ENCODE measurements at regions not wholly inside any gene's neighbourhood (a gene's known extent, or its start where the extent isn't known, plus 50 kb on each side); places are given as distances from the start of the nearest gene placed in this dataset.
A peak's percentile ranks its signal among the peaks of the same experiment; 100 is the strongest.

DNA sequence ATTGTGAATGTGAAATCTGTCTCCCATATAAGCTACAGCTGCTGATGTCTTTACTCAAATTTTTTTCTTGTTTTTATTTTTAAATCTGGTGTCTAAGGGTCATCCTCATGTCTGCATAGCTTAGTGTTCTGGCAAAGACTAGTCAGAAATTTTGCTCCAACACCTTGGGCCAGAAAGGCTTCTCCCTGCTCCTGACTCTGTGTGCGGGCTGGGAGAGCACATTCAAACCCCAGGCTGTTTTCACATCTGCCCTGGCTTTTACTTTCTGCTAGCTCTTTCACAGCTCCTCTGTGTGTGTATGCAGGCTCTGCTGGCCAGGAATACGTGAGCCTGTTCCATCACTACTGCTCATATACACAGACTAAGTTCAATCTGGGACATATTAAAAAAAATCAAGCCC lies 102.9 kb upstream of the RIOK3 start:
- Histone ChIP-seq H3K36me3 (ENCODE audit: control insufficient read depth, insufficient read depth, low read length, severe bottlenecking) (peaks cover 14% of the 10 kb centered on the region), H3K4me1 (ENCODE audit: control insufficient read depth, insufficient read depth, low read length) (peaks cover 20% of the 10 kb centered on the region), H3K9ac (ENCODE audit: low read length) (no peak overlapping the region), H3K9me3 (ENCODE audit: control insufficient read depth, low read length) (no peaks in the 10 kb centered on the region), H3K4me3 (ENCODE audit: low read length) (no peak overlapping the region), H3K27me3 (replicated peaks; ENCODE audit: control insufficient read depth, insufficient read depth, low read length) (no peaks in the 10 kb centered on the region)
- no peak for DNase-seq (ENCODE audit: low read depth)

- no peak overlapping the region for H3K4me3 ChIP-seq (ENCODE audit: low read length)
- H3K36me3 ChIP-seq (ENCODE audit: control insufficient read depth, insufficient read depth, low read length, severe bottlenecking), result peaks cover 14% of the 10 kb centered on the region
- peaks cover 33% of the 10 kb centered on the region for H3K4me1 ChIP-seq (ENCODE audit: control insufficient read depth, insufficient read depth, low read length)
- no peaks in the 10 kb centered on the region for H3K27me3 ChIP-seq (replicated peaks; ENCODE audit: control insufficient read depth, insufficient read depth, low read length)
- no peak overlapping the region for H3K9ac ChIP-seq (ENCODE audit: low read length)
- no peaks in the 10 kb centered on the region for H3K9me3 ChIP-seq (ENCODE audit: control insufficient read depth, low read length)
- DNase-seq (ENCODE audit: low read depth), result no peak
Measured at GRCh38 chr18:23351521-23351920, 101.6 kb upstream of the RIOK3 start.

DNA sequence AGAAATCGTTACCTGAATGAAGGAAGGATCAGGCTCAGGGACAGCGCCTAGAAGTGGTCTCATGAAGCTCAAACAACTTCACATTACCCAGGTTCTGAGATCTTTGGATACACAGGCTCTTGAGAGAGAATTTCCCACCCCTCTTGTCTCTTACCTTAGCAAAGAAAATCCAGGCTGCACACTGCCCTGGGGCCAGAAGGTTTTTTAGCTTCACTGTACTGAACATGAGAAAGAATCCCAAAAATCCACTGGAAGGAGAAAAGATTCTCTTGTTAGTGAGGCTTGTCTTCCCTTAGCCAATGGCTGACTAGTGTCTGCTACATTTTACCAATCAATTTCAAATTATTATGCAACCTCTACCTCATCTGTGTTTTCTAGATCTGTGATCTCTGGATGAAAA lies 101.0 kb upstream of the RIOK3 start:
- peaks cover 38% of the 10 kb centered on the region for H3K4me1 ChIP-seq (ENCODE audit: control insufficient read depth, insufficient read depth, low read length)
- no peak for DNase-seq (ENCODE audit: low read depth)
- H3K4me3 ChIP-seq (ENCODE audit: low read length), result no peak overlapping the region
- no peaks in the 10 kb centered on the region for H3K27me3 ChIP-seq (replicated peaks; ENCODE audit: control insufficient read depth, insufficient read depth, low read length)
- peaks cover 14% of the 10 kb centered on the region for H3K36me3 ChIP-seq (ENCODE audit: control insufficient read depth, insufficient read depth, low read length, severe bottlenecking)
- H3K9ac ChIP-seq (ENCODE audit: low read length), result no peak overlapping the region
- H3K9me3 ChIP-seq (ENCODE audit: control insufficient read depth, low read length), result no peaks in the 10 kb centered on the region

DNA sequence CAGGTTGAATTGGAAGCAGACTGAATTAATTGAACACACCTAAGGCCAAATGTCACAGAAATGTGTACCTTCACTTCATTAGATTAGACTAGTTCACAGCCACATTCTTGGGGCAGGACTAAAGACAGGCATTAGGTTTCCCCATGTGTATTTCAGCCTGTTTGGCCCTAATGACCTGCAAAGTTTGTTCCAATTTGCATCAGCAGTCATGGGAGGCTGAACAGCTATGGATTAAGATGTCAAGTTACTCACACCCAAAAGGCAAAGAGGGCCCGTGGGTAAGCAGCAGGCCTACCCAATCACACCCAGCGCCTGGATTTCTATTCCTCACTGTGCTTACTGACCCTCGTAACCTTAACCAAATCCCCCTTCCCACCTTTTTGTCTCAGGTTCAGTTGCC lies 99.6 kb upstream of the RIOK3 start:
- no peak for DNase-seq (ENCODE audit: low read depth)
- H3K9me3 ChIP-seq (ENCODE audit: control insufficient read depth, low read length), result no peaks in the 10 kb centered on the region

GRCh38 chr18:23354625-23355024 lies 98.5 kb upstream of the RIOK3 start:
- no peak overlapping the region for H3K4me3 ChIP-seq (ENCODE audit: low read length)
- H3K9me3 ChIP-seq (ENCODE audit: control insufficient read depth, low read length), result no peaks in the 10 kb centered on the region
- peaks cover 60% of the 10 kb centered on the region for H3K4me1 ChIP-seq (ENCODE audit: control insufficient read depth, insufficient read depth, low read length)
- no peak overlapping the region for H3K9ac ChIP-seq (ENCODE audit: low read length)
- no peaks in the 10 kb centered on the region for H3K27me3 ChIP-seq (replicated peaks; ENCODE audit: control insufficient read depth, insufficient read depth, low read length)
- H3K36me3 ChIP-seq (ENCODE audit: control insufficient read depth, insufficient read depth, low read length, severe bottlenecking), result peaks cover 7% of the 10 kb centered on the region
- DNase-seq (ENCODE audit: low read depth), result peak; percentile 38

More for the DNA sequence above, 99.6 kb upstream of the RIOK3 start:
- H3K4me3 ChIP-seq (ENCODE audit: low read length), result no peak overlapping the region
- H3K36me3 ChIP-seq (ENCODE audit: control insufficient read depth, insufficient read depth, low read length, severe bottlenecking), result peaks cover 14% of the 10 kb centered on the region
- H3K27me3 ChIP-seq (replicated peaks; ENCODE audit: control insufficient read depth, insufficient read depth, low read length), result no peaks in the 10 kb centered on the region
- no peak overlapping the region for H3K9ac ChIP-seq (ENCODE audit: low read length)
- H3K4me1 ChIP-seq (ENCODE audit: control insufficient read depth, insufficient read depth, low read length), result peaks cover 53% of the 10 kb centered on the region

GRCh38 chr18:23355206-23355605 lies 97.9 kb upstream of the RIOK3 start:
- no peaks in the 10 kb centered on the region for H3K27me3 ChIP-seq (replicated peaks; ENCODE audit: control insufficient read depth, insufficient read depth, low read length)
- H3K36me3 ChIP-seq (ENCODE audit: control insufficient read depth, insufficient read depth, low read length, severe bottlenecking), result peaks cover 3% of the 10 kb centered on the region
- DNase-seq (ENCODE audit: low read depth), result no peak
- H3K4me1 ChIP-seq (ENCODE audit: control insufficient read depth, insufficient read depth, low read length), result peaks cover 60% of the 10 kb centered on the region
- no peak overlapping the region for H3K4me3 ChIP-seq (ENCODE audit: low read length)
- no peaks in the 10 kb centered on the region for H3K9me3 ChIP-seq (ENCODE audit: control insufficient read depth, low read length)
- H3K9ac ChIP-seq (ENCODE audit: low read length), result no peak overlapping the region

- Histone ChIP-seq H3K27me3 (replicated peaks; ENCODE audit: control insufficient read depth, insufficient read depth, low read length) (no peaks in the 10 kb centered on the region), H3K9ac (ENCODE audit: low read length) (peak overlapping the region; percentile 85), H3K9me3 (ENCODE audit: control insufficient read depth, low read length) (no peaks in the 10 kb centered on the region), H3K4me1 (ENCODE audit: control insufficient read depth, insufficient read depth, low read length) (peaks cover 64% of the 10 kb centered on the region), H3K4me3 (ENCODE audit: low read length) (peak overlapping the region; percentile 40), H3K36me3 (ENCODE audit: control insufficient read depth, insufficient read depth, low read length, severe bottlenecking) (peaks cover 3% of the 10 kb centered on the region)
- no peak for DNase-seq (ENCODE audit: low read depth)
Measured at GRCh38 chr18:23356424-23356823, 96.7 kb upstream of the RIOK3 start.

DNA sequence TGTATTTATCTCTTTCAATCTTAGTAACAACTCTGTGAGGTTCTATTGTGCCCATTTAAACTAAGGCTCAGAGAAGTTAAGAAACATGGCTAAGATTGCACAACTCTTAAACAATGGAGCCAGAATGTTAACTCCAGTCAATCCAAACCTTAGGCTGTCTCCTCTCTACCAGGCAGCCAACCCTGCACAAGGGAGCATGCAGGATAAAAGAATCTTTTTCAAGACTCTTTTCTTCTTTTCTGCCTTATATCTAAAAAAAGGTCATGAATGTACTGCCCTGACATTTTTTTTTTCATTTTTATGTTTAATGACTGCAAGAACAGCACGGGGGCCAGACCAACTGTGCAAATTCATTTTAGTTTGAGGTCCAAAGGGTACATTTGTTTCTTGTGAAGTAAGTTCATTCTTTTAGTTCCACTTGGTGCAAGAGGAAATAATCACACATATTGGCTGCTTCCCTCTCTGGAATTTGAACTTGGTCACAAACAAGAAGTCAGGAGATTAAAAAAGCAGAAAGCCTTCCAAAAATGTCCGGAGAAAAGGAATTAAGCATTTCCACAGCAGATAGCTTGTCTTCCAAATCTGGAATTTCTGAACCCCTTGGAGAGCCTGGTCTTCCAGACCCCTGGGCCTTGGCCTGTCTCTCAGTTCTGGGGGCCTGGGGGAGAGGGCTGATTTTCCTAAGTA lies 96.0 kb upstream of the RIOK3 start:
- H3K27me3 ChIP-seq (replicated peaks; ENCODE audit: control insufficient read depth, insufficient read depth, low read length), result no peaks in the 10 kb centered on the region
- H3K36me3 ChIP-seq (ENCODE audit: control insufficient read depth, insufficient read depth, low read length, severe bottlenecking), result no peaks in the 10 kb centered on the region
- H3K4me3 ChIP-seq (ENCODE audit: low read length), result peak overlapping the region; percentile 70
- DNase-seq (ENCODE audit: low read depth), result peak; percentile 85
- H3K4me1 ChIP-seq (ENCODE audit: control insufficient read depth, insufficient read depth, low read length), result peaks cover 70% of the 10 kb centered on the region
- H3K9ac ChIP-seq (ENCODE audit: low read length), result peak overlapping the region; percentile 85
- H3K9me3 ChIP-seq (ENCODE audit: control insufficient read depth, low read length), result no peaks in the 10 kb centered on the region

DNA sequence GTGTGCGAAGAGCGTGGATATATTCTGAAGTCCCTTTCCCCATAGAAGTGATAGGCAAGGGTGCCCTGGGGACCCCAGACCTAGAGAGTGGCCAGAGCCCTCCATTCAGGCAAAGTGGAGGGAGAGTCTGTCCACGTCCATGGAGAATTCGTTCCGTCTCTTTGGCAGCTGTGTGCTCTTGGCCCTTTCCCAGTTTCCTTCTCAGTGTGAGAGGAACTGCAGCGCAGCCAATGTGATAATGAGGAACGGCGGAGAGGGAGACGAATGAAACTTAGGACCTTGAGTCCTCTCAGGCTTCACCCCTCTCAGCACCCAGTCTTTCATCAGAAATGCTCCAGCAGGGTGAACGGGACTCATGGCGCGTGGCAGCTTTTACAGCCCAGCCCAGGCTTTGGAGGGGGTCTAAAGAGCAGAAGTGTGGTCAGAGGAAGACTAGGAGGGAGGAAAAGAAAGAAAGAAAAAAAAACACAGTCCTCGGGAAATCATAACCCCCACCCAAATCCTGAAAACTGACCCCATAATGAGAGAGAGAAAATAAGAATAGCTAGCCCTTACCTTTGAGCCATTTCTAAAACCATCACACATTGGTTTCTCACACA lies 95.0 kb upstream of the RIOK3 start:
- no peak for DNase-seq (ENCODE audit: low read depth)
- peak overlapping the region; percentile 85 for H3K9ac ChIP-seq (ENCODE audit: low read length)
- H3K36me3 ChIP-seq (ENCODE audit: control insufficient read depth, insufficient read depth, low read length, severe bottlenecking), result no peaks in the 10 kb centered on the region
- H3K27me3 ChIP-seq (replicated peaks; ENCODE audit: control insufficient read depth, insufficient read depth, low read length), result no peaks in the 10 kb centered on the region
- no peaks in the 10 kb centered on the region for H3K9me3 ChIP-seq (ENCODE audit: control insufficient read depth, low read length)
- H3K4me1 ChIP-seq (ENCODE audit: control insufficient read depth, insufficient read depth, low read length), result peaks cover 67% of the 10 kb centered on the region
- H3K4me3 ChIP-seq (ENCODE audit: low read length), result peak overlapping the region; percentile 70

DNA sequence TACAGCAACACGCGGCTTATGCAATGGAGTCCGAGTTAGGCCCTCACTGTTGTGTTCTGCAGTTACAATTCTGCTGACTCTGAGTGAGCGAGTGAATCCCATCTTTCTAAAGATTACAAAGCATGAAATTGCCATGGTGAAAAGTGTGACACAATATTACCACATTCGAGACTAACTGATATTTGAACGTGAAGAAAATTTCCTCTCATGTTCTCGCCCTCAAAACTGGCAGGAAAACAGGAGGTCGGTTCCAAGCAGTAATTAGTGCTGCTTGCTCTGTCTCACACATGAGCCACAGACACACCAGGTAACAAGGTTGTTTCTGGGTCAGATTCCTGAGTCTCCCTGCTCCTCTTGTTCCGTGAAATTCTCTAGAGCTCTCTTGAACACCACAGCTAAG lies 93.7 kb upstream of the RIOK3 start:
- Histone ChIP-seq H3K36me3 (ENCODE audit: control insufficient read depth, insufficient read depth, low read length, severe bottlenecking) (no peaks in the 10 kb centered on the region), H3K9me3 (ENCODE audit: control insufficient read depth, low read length) (no peaks in the 10 kb centered on the region), H3K27me3 (replicated peaks; ENCODE audit: control insufficient read depth, insufficient read depth, low read length) (no peaks in the 10 kb centered on the region), H3K9ac (ENCODE audit: low read length) (no peak overlapping the region), H3K4me1 (ENCODE audit: control insufficient read depth, insufficient read depth, low read length) (peaks cover 69% of the 10 kb centered on the region), H3K4me3 (ENCODE audit: low read length) (no peak overlapping the region)
- no peak for DNase-seq (ENCODE audit: low read depth)

- Histone ChIP-seq H3K9me3 (ENCODE audit: control insufficient read depth, low read length) (no peaks in the 10 kb centered on the region), H3K9ac (ENCODE audit: low read length) (peak overlapping the region; percentile 9), H3K4me3 (ENCODE audit: low read length) (no peak overlapping the region), H3K36me3 (ENCODE audit: control insufficient read depth, insufficient read depth, low read length, severe bottlenecking) (no peaks in the 10 kb centered on the region), H3K4me1 (ENCODE audit: control insufficient read depth, insufficient read depth, low read length) (peaks cover 44% of the 10 kb centered on the region), H3K27me3 (replicated peaks; ENCODE audit: control insufficient read depth, insufficient read depth, low read length) (no peaks in the 10 kb centered on the region)
- DNase-seq (ENCODE audit: low read depth), result no peak
Measured at GRCh38 chr18:23363865-23364570, 89.1 kb upstream of the RIOK3 start.
